SK-N-SH treated with all-trans-retinoic acid at 6 μM for 48 hours (cell line): ENCODE measurements at regions not wholly inside any gene's neighbourhood (a gene's known extent, or its start where the extent isn't known, plus 50 kb on each side); places are given as distances from the start of the nearest gene placed in this dataset.

ENCODE experiments used
- ATAC-seq: fragments of 200-7000 bp; cut with Tn5 transposase; 3 replicates; pipeline ENCODE4 v1.9.1; 2020; ENCODE audit warnings: mild to moderate bottlenecking, moderate library complexity
- BACH2 ChIP-seq: fragments of 250-450 bp; sonication (Bioruptor Pico); IDR thresholded peaks from 2 replicates; pipeline ENCODE4 v1.9.0; 2021; ENCODE audit warnings: mild to moderate bottlenecking, borderline replicate concordance
- CSDC2 ChIP-seq: fragments of 250-450 bp; sonication (Bioruptor Pico); IDR thresholded peaks from 2 replicates; pipeline ENCODE4 v1.5.0; 2020; ENCODE audit warnings: mild to moderate bottlenecking, moderate library complexity
- ESRRG ChIP-seq: fragments of 250-450 bp; sonication (Bioruptor Pico); IDR thresholded peaks from 2 replicates; pipeline ENCODE4 v1.6.1; 2021; ENCODE audit warnings: mild to moderate bottlenecking
- GLIS3 ChIP-seq: fragments of 250-450 bp; sonication (Bioruptor Pico); IDR thresholded peaks from 2 replicates; pipeline ENCODE4 v1.5.0; 2020; ENCODE audit warnings: mild to moderate bottlenecking, moderate library complexity
- ISL1 ChIP-seq: fragments of 250-450 bp; sonication (Bioruptor Pico); IDR thresholded peaks from 2 replicates; pipeline ENCODE4 v2.1.2; 2022; ENCODE audit warnings: mild to moderate bottlenecking, moderate library complexity
- OSR1 ChIP-seq: fragments of 250-450 bp; sonication (Bioruptor Pico); IDR thresholded peaks from 2 replicates; pipeline ENCODE4 v1.8.0; 2022; ENCODE audit warnings: moderate library complexity, mild to moderate bottlenecking, inconsistent platforms
- PATZ1 ChIP-seq: fragments of 250-450 bp; sonication (Bioruptor Pico); IDR thresholded peaks from 2 replicates; pipeline ENCODE4 v1.8.0; 2020; ENCODE audit warnings: mild to moderate bottlenecking, moderate library complexity, borderline replicate concordance
- POU6F1 ChIP-seq: fragments of 250-450 bp; sonication (Bioruptor Pico); IDR thresholded peaks from 2 replicates; pipeline ENCODE4 v1.8.0; 2021; ENCODE audit warnings: low read depth, mild to moderate bottlenecking, moderate library complexity, borderline replicate concordance
- RARB ChIP-seq: fragments of 250-450 bp; sonication (Bioruptor Pico); IDR thresholded peaks from 2 replicates; pipeline ENCODE4 v1.8.0; 2021; ENCODE audit warnings: mild to moderate bottlenecking, moderate library complexity
- SNAI2 ChIP-seq: fragments of 250-450 bp; sonication (Bioruptor Pico); IDR thresholded peaks from 2 replicates; pipeline ENCODE4 v1.5.0; 2020; ENCODE audit warnings: mild to moderate bottlenecking, moderate library complexity
- TCF4 ChIP-seq: fragments of 250-450 bp; sonication (Bioruptor Pico); IDR thresholded peaks from 2 replicates; pipeline ENCODE4 v1.8.0; 2021; ENCODE audit warnings: mild to moderate bottlenecking, moderate library complexity, borderline replicate concordance
- ZFP30 ChIP-seq: fragments of 450-650 bp; formaldehyde crosslinking; IDR thresholded peaks from 2 replicates; pipeline ENCODE4 v1.5.0; 2022; ENCODE audit warnings: mild to moderate bottlenecking, moderate library complexity
- ZNF565 ChIP-seq: fragments of 450-650 bp; formaldehyde crosslinking; conservative IDR thresholded peaks from 2 replicates; pipeline ENCODE4 v1.5.0; 2020; ENCODE audit warnings: low read depth, mild to moderate bottlenecking, moderate library complexity
- ZNF70 ChIP-seq: fragments of 450-650 bp; formaldehyde crosslinking; IDR thresholded peaks from 2 replicates; pipeline ENCODE4 v1.5.0; 2020; ENCODE audit warnings: mild to moderate bottlenecking, moderate library complexity
- ZNF8 ChIP-seq: fragments of 450-650 bp; formaldehyde crosslinking; IDR thresholded peaks from 2 replicates; pipeline ENCODE4 v1.5.0; 2020; ENCODE audit warnings: mild to moderate bottlenecking, moderate library complexity
- TF ChIP-seq, protein P1 (sequence below): fragments of 250-450 bp; sonication (Bioruptor Pico); IDR thresholded peaks from 2 replicates; pipeline ENCODE4 v1.5.1; 2020; ENCODE audit warnings: low read depth, mild to moderate bottlenecking, moderate library complexity
- TF ChIP-seq, protein P2 (sequence below): fragments of 250-450 bp; sonication (Bioruptor Pico); IDR thresholded peaks from 2 replicates; pipeline ENCODE4 v1.5.0; 2020; ENCODE audit warnings: mild to moderate bottlenecking, moderate library complexity
- TF ChIP-seq, protein P3 (sequence below): fragments of 250-450 bp; sonication (Bioruptor Pico); IDR thresholded peaks from 2 replicates; pipeline ENCODE4 v1.5.1; 2021; ENCODE audit warnings: mild to moderate bottlenecking, moderate library complexity

- ATAC-seq = no peak
Measured at GRCh38 chr2:226228080-226228479, 571.5 kb downstream of the IRS1 start.

GRCh38 chr2:226227341-226227740, 572.3 kb downstream of the IRS1 start:
- no peak for ATAC-seq
- TF ChIP-seq, protein P1, sequence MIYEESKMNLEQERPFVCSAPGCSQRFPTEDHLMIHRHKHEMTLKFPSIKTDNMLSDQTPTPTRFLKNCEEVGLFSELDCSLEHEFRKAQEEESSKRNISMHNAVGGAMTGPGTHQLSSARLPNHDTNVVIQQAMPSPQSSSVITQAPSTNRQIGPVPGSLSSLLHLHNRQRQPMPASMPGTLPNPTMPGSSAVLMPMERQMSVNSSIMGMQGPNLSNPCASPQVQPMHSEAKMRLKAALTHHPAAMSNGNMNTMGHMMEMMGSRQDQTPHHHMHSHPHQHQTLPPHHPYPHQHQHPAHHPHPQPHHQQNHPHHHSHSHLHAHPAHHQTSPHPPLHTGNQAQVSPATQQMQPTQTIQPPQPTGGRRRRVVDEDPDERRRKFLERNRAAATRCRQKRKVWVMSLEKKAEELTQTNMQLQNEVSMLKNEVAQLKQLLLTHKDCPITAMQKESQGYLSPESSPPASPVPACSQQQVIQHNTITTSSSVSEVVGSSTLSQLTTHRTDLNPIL (CRISPR knock-in tag) = no peak
- TF ChIP-seq, protein P2, sequence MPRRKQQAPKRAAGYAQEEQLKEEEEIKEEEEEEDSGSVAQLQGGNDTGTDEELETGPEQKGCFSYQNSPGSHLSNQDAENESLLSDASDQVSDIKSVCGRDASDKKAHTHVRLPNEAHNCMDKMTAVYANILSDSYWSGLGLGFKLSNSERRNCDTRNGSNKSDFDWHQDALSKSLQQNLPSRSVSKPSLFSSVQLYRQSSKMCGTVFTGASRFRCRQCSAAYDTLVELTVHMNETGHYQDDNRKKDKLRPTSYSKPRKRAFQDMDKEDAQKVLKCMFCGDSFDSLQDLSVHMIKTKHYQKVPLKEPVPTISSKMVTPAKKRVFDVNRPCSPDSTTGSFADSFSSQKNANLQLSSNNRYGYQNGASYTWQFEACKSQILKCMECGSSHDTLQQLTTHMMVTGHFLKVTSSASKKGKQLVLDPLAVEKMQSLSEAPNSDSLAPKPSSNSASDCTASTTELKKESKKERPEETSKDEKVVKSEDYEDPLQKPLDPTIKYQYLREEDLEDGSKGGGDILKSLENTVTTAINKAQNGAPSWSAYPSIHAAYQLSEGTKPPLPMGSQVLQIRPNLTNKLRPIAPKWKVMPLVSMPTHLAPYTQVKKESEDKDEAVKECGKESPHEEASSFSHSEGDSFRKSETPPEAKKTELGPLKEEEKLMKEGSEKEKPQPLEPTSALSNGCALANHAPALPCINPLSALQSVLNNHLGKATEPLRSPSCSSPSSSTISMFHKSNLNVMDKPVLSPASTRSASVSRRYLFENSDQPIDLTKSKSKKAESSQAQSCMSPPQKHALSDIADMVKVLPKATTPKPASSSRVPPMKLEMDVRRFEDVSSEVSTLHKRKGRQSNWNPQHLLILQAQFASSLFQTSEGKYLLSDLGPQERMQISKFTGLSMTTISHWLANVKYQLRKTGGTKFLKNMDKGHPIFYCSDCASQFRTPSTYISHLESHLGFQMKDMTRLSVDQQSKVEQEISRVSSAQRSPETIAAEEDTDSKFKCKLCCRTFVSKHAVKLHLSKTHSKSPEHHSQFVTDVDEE (CRISPR knock-in tag) = no peak
- no peak for TF ChIP-seq ISL1
- TF ChIP-seq ZNF70 (CRISPR knock-in tag) = no peak
- no peak for TF ChIP-seq ZFP30 (CRISPR knock-in tag)
- TF ChIP-seq GLIS3 (CRISPR knock-in tag) = no peak
- TF ChIP-seq PATZ1 = no peak
- TF ChIP-seq POU6F1 (CRISPR knock-in tag) = no peak
- TF ChIP-seq TCF4 (CRISPR knock-in tag) = no peak
- no peak for TF ChIP-seq SNAI2 (CRISPR knock-in tag)
- no peak for TF ChIP-seq BACH2 (CRISPR knock-in tag)
- TF ChIP-seq, protein P3, sequence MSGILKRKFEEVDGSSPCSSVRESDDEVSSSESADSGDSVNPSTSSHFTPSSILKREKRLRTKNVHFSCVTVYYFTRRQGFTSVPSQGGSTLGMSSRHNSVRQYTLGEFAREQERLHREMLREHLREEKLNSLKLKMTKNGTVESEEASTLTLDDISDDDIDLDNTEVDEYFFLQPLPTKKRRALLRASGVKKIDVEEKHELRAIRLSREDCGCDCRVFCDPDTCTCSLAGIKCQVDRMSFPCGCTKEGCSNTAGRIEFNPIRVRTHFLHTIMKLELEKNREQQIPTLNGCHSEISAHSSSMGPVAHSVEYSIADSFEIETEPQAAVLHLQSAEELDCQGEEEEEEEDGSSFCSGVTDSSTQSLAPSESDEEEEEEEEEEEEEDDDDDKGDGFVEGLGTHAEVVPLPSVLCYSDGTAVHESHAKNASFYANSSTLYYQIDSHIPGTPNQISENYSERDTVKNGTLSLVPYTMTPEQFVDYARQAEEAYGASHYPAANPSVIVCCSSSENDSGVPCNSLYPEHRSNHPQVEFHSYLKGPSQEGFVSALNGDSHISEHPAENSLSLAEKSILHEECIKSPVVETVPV = no peak
- TF ChIP-seq ESRRG (CRISPR knock-in tag) = no peak
- TF ChIP-seq, all 23 proteins: peak for 0

More at GRCh38 chr2:226228080-226228479, 571.5 kb downstream of the IRS1 start:
- no peak for TF ChIP-seq CSDC2 (CRISPR knock-in tag)
- TF ChIP-seq, protein P1 (CRISPR knock-in tag) = no peak
- TF ChIP-seq, protein P2 (CRISPR knock-in tag) = no peak
- no peak for TF ChIP-seq RARB (CRISPR knock-in tag)
- no peak for TF ChIP-seq PATZ1
- TF ChIP-seq OSR1 (CRISPR knock-in tag) = no peak
- TF ChIP-seq ZFP30 (CRISPR knock-in tag) = no peak
- no peak for TF ChIP-seq ESRRG (CRISPR knock-in tag)
- no peak for TF ChIP-seq ZNF8 (CRISPR knock-in tag)
- no peak for TF ChIP-seq ZNF565 (CRISPR knock-in tag)
- TF ChIP-seq SNAI2 (CRISPR knock-in tag) = no peak
- TF ChIP-seq TCF4 (CRISPR knock-in tag) = no peak
